ENCODE measurements at regions not wholly inside any gene's neighbourhood (a gene's known extent, or its start where the extent isn't known, plus 50 kb on each side); places are given as distances from the start of the nearest gene placed in this dataset.

GRCh38 chr17:13973960-13974651 lies 95.2 kb upstream of the COX10 start:
- no peak for DNase-seq
- intact Hi-C loops (cut with DNase I), result no loop called here

DNA sequence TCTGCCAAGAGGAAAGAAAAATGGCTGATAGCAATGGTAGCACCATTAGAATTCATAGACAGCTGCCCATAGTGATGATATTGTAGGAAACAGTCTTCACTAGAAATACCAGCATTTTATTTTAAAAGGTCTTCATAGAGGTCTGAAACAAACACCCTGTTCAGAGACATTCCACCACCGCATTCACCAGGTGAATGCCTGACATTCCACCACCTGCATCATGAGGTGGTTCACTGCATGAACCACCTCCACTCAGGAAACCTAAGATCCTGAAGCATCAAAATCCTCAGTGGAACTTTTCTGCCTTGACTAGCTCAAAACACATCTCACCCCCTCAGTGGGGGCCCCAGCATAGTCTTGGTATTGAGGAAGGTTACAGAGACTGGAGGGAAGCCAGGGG lies 91.5 kb upstream of the COX10 start:
- DNase-seq, result no peak
- intact Hi-C loops (cut with DNase I), result no loop called here

GRCh38 chr17:13978478-13978877 lies 90.8 kb upstream of the COX10 start:
- no peak for DNase-seq
- intact Hi-C loops (cut with DNase I), result no loop called here

DNA sequence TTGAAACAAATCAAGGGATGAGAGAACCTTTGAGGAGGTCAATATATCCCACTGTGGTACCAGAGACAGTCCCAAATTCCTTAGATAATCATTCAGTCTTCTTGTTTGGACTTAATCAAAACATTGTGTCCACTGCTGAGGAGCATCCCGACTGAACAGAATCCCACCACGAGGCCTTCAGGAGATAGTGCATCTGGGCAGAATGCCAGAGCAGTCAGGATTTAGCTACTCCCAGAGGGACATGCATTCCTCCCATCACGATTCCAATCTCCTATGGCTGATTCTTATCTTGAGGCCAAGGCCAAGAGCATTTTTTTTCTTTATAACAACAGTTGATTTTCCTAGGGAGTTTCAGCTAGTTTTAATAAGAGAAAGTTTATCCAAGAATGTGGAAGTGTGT lies 87.4 kb upstream of the COX10 start:
- intact Hi-C loops (cut with DNase I), result no loop called here
- DNase-seq, result no peak

DNA sequence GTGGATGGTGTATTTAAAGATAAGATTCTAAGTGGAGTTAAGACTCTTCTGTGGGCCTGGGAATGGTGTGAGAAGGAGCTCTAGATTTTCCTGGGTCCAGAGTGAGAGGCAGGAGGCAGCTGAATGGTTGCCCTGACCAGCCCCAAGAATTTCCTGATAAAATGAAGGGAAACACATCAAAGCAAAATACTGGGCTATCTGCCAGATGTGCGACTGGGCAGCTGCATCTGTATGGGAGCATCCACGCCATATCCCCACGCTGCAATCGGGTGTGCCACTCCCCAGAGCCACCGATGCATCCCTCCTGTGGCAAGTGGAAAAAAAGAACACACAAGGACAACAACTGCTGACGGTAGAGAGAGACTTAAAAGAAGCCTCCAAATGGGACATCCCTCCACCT lies 84.3 kb upstream of the COX10 start:
- no peak for DNase-seq
- intact Hi-C loops (cut with DNase I), result no loop called here

DNA sequence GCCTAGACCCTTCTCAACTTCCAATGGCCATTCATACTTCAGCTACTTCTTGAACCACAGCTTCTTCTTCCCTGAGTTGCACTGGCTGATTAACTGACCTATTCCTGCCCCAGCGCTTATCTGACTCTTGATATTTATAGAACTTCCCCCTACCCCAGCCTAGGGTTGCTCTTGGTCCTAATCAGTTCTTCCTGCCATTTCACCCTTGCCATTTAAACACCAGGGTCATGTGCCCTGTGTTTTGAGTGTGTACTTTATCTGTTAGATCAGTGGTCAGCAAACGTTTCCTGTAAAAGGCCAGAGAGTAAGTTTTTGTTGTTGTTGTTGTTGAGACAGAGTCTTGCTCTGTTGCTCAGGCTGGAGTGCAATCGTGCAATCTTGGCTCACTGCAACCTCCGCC lies 82.4 kb upstream of the COX10 start:
- DNase-seq, result no peak
- intact Hi-C loops (cut with DNase I), result no loop called here

DNA sequence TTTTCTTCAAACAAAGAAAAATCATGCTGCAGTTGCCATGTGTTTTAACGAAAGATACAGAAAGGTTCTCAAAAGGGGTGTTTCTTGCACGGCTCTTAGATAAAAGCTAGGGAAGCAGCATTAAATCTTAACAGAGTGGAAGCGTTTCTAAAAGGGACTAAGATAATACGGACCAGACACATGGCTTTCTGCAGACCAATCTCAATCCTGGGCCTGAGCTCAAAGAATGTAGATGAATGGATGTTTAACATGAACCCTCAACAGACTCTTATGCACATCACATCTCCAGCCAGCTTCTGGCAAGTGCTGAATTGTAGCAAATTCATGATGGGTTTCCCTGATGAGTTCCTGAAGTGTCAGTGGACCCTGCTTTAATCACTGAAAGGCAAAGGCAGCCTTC lies 80.2 kb upstream of the COX10 start:
- no peak for DNase-seq
- intact Hi-C loops (cut with DNase I), result no loop called here

DNA sequence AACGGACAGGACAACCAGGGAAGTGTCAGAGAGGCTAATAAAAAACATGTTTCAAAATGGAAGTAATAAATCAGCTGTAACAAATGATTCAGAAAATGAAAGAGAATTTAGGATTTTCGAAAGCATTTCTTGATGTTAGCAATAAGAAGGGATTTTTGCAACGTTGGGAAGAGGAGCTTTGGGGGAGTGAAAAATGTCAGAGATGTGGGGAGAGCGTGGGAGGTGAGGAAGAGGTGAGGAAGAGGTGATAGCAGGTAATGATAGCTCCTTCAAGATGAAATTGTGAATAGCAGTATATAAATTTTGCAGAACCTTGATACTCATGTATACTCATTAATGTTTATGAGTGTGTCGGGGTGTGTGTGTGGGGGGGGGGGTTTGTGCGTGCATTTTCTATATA lies 76.2 kb upstream of the COX10 start:
- no peak for DNase-seq
- intact Hi-C loops (cut with DNase I), result no loop called here

DNA sequence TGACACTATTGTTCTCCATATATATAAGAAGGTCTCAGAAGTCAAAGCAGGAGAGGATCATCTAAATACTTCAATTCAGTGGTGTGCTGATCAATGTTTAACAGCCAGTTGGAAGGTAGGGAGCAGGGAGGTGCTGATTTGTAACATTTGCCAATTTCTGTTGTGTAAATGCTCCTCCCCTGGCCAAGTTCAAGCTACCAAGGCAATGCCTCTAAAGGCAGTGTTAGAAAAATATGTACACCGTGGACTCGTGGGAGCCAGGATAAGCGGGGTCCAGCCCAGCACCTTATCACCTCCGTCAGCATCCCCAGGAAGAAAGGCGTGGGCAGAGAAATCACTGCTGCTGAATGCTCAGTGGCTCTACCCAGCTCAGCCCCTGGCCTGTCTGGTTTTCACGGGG lies 75.3 kb upstream of the COX10 start:
- DNase-seq, result no peak
- intact Hi-C loops (cut with DNase I), result no loop called here

GRCh38 chr17:13995856-13996271 lies 73.4 kb upstream of the COX10 start:
- DNase-seq, result no peak
- intact Hi-C loops (cut with DNase I), result no loop called here

DNA sequence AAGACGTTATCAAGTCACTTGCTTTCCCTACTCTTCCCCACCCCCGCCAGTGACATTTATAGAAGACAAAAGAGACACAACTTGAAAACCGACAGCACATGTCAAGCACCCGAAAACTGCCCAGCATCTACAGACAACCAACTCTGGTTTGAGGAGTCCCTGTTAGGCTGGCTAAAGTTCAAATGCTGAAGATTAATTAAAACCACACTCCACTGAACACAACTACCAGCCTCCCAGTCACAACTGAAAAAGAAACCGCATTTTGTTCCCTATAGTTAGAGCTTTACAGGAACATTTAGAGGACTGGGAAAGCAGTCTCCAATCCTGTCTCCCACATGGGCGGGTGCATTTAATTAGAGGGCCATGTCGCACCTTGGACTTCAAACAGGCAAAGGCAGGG lies 73.0 kb upstream of the COX10 start:
- intact Hi-C loops (cut with DNase I), result no loop called here
- DNase-seq, result no peak

DNA sequence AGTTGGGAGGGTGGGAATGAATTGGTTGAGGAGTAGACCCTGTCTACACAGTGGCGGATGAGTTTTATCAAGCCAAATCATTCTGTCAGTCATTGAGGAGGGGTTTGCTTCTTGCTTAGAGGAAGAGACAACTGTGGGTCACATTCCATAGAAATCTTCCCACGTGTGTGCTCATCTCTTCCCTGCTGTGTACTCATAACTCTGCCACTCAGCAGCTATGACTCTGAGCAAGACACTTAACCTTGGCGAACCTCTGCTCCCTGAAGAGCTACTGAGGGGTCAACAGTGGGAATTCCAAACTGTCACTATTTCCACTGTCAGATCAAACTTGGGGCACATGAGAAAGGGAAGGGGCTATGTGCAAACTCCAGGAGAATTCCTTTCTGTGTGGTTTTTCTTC lies 72.6 kb upstream of the COX10 start:
- intact Hi-C loops (cut with DNase I), result no loop called here
- DNase-seq, result no peak

- DNase-seq, result no peak
- intact Hi-C loops (cut with DNase I), result no loop called here
These were observed 64.2 kb upstream of the COX10 start for GRCh38 chr17:14004927-14005620.

DNA sequence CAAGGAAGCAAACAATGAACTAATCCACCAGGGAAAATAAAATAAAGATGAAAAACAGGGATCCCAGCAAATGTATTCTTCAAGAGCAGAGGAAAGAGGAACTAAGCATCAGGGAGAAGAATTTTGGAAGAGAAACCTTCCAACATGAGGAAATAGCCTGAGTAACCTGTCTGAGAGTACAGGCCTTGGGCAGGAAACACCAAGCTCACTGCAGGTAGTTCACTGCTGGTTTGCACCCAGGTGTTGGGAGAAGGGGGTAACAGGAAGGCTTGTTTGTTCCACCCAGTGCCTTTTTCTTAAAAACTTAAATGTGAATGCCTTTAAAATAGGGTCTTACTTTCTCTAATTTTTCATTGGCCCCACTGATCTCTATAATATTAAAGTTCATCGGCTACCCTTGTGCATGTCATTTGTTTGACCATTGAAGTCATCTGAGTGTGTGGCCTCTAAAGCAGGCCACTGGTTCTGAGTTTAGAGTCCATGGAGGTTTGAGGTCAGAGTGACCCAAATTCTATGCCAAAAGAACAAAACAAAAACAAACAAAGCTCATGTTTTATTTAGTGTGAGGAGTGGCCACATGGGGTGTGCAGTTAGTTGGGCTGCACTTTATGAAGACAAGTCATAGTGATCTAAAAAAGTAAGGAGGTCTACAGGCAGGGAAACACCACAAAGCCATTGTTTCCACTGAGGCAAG lies 62.9 kb upstream of the COX10 start:
- DNase-seq, result no peak
- intact Hi-C loops (cut with DNase I), result no loop called here

DNA sequence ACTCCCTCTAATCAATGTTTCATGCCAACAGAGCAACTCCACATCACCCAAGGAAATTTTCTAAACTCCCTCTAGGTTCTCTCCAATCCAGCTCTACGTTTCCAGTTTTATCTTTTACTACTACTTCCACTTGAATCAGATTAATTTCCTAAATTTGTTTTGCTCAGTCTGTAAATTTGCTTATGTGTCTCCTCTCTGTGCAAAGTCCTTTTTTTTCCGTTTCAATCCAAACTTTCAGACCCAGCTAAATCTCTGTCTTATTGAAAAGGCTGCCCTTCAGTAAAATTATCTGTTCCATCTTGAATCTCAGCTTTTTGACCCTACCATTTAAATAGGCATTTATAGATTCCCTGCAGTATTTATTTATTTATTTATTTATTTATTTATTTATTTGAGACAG lies 61.4 kb upstream of the COX10 start:
- DNase-seq, result no peak
- intact Hi-C loops (cut with DNase I), result no loop called here

DNA sequence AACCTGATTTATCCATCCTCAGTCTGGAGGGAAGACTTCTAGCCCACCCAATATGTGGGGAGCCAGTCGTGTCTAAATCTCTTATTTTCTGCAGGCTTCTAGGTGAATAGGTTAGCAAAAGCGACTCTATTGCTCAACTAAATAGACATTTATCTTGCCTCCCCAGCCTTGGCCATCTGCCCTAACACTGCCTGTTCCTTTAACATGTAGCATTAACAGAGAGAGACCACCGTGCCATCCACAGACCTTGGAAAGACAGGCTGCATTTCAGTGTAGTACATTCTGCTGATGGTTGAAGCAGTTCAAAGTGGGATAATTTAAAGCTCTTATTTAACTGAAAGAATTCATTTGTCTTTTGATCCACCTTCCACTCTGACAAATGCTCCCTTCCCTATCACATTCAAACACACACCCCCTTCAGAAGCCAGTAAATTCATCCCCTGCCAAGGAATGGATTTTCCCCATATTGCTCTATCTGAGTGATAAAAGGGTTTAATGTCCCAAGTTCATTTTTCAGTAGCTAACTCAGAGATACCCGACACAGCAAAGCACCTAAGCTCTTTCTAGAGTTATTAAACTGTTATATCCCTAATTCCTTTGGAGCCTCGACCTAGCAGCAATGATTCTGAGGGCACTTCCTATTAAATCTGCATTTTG lies 58.1 kb upstream of the COX10 start:
- DNase-seq, result no peak
- intact Hi-C loops (cut with DNase I), result no loop called here

DNA sequence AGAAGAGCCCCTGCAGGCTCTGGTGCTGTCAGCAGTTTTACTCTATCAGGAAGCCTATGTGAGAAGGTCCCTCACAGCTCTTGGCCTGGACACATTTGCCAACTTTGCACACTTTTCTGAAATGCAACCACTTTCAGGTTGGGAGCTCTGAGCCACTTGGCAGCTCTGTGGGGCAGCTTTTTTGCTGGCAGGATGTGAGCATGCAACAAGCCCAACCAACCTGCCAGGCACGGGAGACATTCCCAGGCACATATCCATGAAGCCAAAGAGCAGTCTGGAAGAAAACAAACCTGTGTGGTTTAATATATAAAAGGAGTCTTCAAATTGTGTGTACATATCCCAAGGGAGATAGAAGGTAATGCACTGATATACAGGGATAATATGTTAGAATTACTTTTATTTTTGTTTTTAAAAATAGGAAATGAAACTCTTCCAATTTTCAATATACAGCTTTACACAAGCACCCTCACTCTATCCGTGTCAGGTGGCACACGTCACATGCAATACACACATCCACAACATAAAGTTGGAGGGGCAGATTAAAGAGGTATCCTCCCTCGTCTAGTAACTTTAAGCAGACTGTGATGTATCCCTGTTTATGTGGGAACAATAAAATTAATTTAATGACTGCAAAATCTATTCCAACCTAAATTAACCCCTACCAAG lies 57.4 kb upstream of the COX10 start:
- no peak for DNase-seq
- intact Hi-C loops (cut with DNase I), result no loop called here

- intact Hi-C loops (cut with DNase I), result no loop called here
- DNase-seq, result no peak
These were observed 54.6 kb upstream of the COX10 start for GRCh38 chr17:14014657-14015056.

DNA sequence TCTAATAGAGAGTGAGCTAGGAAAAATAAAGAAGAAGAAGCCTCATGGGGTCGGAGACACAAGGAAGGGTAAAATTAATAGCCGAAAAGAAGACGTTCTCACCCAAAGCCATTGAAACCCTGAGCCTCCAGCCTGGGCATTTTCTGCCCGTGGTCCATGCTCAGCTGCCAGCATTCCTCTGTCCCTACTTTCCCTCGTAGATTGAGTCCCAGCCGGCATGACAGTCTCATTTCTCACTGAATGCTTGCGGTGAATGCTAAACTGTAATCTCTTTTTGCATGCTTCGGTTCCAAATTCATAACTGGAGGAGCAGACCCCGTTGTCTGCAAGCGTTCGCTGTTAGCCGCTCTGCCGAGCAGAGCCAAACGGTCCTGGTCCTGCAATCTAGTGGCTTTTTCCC lies 54.0 kb upstream of the COX10 start:
- intact Hi-C loops (cut with DNase I), result no loop called here
- peak in 1 of 10 donors; percentile 10 for DNase-seq

DNA sequence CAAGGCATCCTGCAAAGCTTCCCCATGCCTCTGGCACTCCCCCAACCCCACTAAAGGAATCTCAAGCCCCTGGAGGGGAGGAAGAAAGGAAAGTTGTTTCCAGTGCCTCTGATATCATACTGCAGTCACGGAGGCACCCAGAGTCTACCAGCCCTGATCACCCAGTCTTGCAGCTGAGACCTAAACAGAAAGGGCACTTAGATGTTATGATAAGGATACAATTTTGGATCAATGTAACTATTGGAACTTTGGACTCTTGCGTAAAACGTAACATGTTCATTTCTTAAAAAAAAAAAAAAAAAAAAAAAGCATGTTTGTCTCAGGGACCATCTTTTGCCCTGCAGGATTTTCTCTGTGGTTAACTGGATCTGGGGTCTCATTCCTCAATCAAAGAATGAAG lies 52.4 kb upstream of the COX10 start:
- no peak for DNase-seq
- intact Hi-C loops (cut with DNase I), result no loop called here

Measured in posterior cingulate gyrus (tissue), 11 donors.